Keratinocyte (primary cell): ENCODE measurements at regions not wholly inside any gene's neighbourhood (a gene's known extent, or its start where the extent isn't known, plus 50 kb on each side); places are given as distances from the start of the nearest gene placed in this dataset.

Experiments
- DNase-seq: peaks from one replicate; pipeline ENCODE4 v3.0.0-alpha.2; 2011; ENCODE audit warnings: low read depth, missing footprints, low spot score
- FAIRE-seq: peaks from 2 replicates; lab custom pipeline; 2011; peaks lifted over from hg19 to GRCh38; lab: Jason Lieb, UNC
- H2AFZ ChIP-seq: 2 replicates; pipeline ENCODE4 v1.6.0; 2012; ENCODE audit warnings: low read length, control low read depth, inconsistent platforms; ENCODE audit not compliant: control insufficient read depth
- H3K27ac ChIP-seq: 2 replicates; pipeline ENCODE4 v1.5.1; 2011; ENCODE audit warnings: low read length; ENCODE audit not compliant: control insufficient read depth, insufficient read depth
- H3K27me3 ChIP-seq: 3 replicates; pipeline ENCODE4 v1.6.0; 2011; ENCODE audit warnings: low read length; ENCODE audit not compliant: control insufficient read depth, insufficient read depth; ENCODE audit errors: extremely low read depth
- H3K36me3 ChIP-seq, 2 experiments: 2 replicates in 1 of 2; 3 replicates in 1 of 2; pipeline ENCODE4 v1.5.1; 2011; ENCODE audit warnings: low read length in 2 of 2, mild to moderate bottlenecking in 1 of 2; ENCODE audit not compliant: control insufficient read depth in 2 of 2, insufficient read depth in 2 of 2; ENCODE audit errors: extremely low read depth in 1 of 2
- H3K4me1 ChIP-seq: 3 replicates; pipeline ENCODE4 v1.5.1; 2011; ENCODE audit warnings: low read length; ENCODE audit not compliant: control insufficient read depth, insufficient read depth; ENCODE audit errors: extremely low read depth
- H3K4me2 ChIP-seq: 3 replicates; pipeline ENCODE4 v1.6.0; 2011; ENCODE audit warnings: low read depth, low read length; ENCODE audit not compliant: control insufficient read depth, insufficient read depth; ENCODE audit errors: extremely low read depth
- H3K4me3 ChIP-seq, 3 experiments: fragments of 200-600 bp in 1 of 3; sonication (generic) in 1 of 3; 2 replicates in 2 of 3; 3 replicates in 1 of 3; pipeline ENCODE4 v1.5.1; 2011 to 2016; ENCODE audit warnings: low read length in 3 of 3, mild to moderate bottlenecking in 3 of 3, control low read depth in 2 of 3, inconsistent platforms in 1 of 3, low read depth in 1 of 3, mixed read lengths in 1 of 3, mixed run types in 1 of 3, moderate library complexity in 1 of 3; ENCODE audit not compliant: control insufficient read depth in 2 of 3, insufficient read depth in 2 of 3; ENCODE audit errors: extremely low read depth in 1 of 3
- H3K79me2 ChIP-seq: 2 replicates; pipeline ENCODE4 v1.6.0; 2012; ENCODE audit warnings: low read length; ENCODE audit not compliant: control insufficient read depth, insufficient read depth
- H3K9ac ChIP-seq: 3 replicates; pipeline ENCODE4 v1.6.0; 2011; ENCODE audit warnings: low read length; ENCODE audit not compliant: control insufficient read depth, insufficient read depth; ENCODE audit errors: extremely low read depth
- H3K9me1 ChIP-seq: 3 replicates; pipeline ENCODE4 v1.6.0; 2011; ENCODE audit warnings: low read length; ENCODE audit not compliant: control insufficient read depth, insufficient read depth; ENCODE audit errors: extremely low read depth
- H3K9me3 ChIP-seq: 2 replicates; pipeline ENCODE4 v1.5.1; 2012; ENCODE audit warnings: low read depth, low read length; ENCODE audit not compliant: control insufficient read depth
- H4K20me1 ChIP-seq: 3 replicates; pipeline ENCODE4 v1.6.0; 2011; ENCODE audit warnings: low read length; ENCODE audit not compliant: control insufficient read depth, insufficient read depth; ENCODE audit errors: extremely low read depth
- EZH2 ChIP-seq: IDR thresholded peaks from one replicate; pipeline ENCODE4 v1.6.1; 2012; ENCODE audit warnings: inconsistent platforms, mild to moderate bottlenecking, low read length, moderate library complexity
- dilution Hi-C: fragments of 300-500 bp; cut with MboI; formaldehyde crosslinking; loops from one replicate; pipeline ENCODE4 v1.7.0; 2020; ENCODE audit warnings: low sequenced_read_pairs; ENCODE audit not compliant: extremely low pct_ligation_motif_present
- TF ChIP-seq, protein P1 (sequence below), 3 experiments: IDR thresholded peaks in 1 of 3; conservative IDR thresholded peaks in 1 of 3; optimal IDR thresholded peaks in 1 of 3; 2 replicates in 2 of 3; 3 replicates in 1 of 3; pipeline versions ENCODE3 to v1.5.1; 2011; ENCODE audit warnings: low read length in 3 of 3, mild to moderate bottlenecking in 3 of 3, moderate library complexity in 2 of 3, control low read depth in 1 of 3, inconsistent platforms in 1 of 3; ENCODE audit not compliant: insufficient read depth in 2 of 3; ENCODE audit errors: extremely low read depth in 1 of 3

DNA sequence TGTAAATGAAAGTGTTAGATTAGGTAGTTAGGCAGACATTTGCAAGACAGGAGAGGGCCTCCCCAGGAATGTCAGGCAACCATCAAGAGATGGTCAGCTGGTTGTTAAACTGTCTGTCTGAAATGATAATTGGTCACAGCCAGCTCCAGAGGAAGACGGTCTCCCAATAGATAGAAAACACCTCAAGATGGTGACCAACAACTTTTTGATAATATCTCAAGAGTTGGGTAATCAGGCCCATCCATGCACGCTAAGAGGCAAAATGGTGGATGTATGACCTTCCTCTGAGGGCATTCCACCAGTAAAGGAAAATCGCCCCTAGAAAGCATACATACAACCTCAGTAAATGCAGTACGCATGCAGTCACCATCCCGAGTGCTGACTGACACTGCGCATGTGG is 118.2 kb downstream of the MAP3K21 start:
- no peak for FAIRE-seq

DNA sequence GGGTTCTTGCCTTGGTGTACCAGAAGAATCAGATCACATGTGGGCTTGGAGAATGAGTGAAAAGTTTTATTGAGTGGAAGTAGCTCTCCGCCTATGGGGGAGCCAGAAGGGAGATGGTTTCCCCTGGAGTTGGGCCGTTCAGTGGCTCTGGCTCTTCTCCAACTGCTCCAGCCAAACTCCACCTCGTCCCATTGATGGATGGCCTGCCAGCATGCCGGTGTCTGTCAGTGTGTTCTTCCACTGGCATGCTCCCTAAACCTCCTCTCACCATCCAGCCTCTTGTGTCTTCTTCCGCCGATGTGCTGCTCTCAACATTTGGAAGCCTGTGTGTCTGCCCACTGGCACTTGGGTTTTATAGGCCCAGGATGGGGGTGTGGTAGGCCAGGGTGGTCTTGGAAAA is 119.4 kb downstream of the MAP3K21 start:
- dilution Hi-C loops: no loop called here
- Histone ChIP-seq H3K27ac (no peak overlapping the region), H3K9me1 (no peaks in the 10 kb centered on the region), H3K9ac (no peak overlapping the region), H3K36me3 (no peaks in the 10 kb centered on the region), H2AFZ (no peak overlapping the region), H3K79me2 (no peaks in the 10 kb centered on the region), H3K9me3 (no peaks in the 10 kb centered on the region), H4K20me1 (no peaks in the 10 kb centered on the region), H3K4me2 (no peak overlapping the region), H3K4me1 (peaks cover 6% of the 10 kb centered on the region), H3K4me3 (no peak overlapping the region), H3K27me3 (peaks cover 6% of the 10 kb centered on the region)
- TF ChIP-seq, protein P1, sequence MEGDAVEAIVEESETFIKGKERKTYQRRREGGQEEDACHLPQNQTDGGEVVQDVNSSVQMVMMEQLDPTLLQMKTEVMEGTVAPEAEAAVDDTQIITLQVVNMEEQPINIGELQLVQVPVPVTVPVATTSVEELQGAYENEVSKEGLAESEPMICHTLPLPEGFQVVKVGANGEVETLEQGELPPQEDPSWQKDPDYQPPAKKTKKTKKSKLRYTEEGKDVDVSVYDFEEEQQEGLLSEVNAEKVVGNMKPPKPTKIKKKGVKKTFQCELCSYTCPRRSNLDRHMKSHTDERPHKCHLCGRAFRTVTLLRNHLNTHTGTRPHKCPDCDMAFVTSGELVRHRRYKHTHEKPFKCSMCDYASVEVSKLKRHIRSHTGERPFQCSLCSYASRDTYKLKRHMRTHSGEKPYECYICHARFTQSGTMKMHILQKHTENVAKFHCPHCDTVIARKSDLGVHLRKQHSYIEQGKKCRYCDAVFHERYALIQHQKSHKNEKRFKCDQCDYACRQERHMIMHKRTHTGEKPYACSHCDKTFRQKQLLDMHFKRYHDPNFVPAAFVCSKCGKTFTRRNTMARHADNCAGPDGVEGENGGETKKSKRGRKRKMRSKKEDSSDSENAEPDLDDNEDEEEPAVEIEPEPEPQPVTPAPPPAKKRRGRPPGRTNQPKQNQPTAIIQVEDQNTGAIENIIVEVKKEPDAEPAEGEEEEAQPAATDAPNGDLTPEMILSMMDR (optimal IDR thresholded peaks at IDR 0.05 in 1 of 3, IDR thresholded peaks at IDR 0.05 in 1 of 3, conservative IDR thresholded peaks at IDR 0.05 in 1 of 3; ENCODE audit: extremely low read depth in 1 of 3, insufficient read depth in 2 of 3, low read length in 3 of 3): no peak
- no peak for TF ChIP-seq EZH2
- no peak for DNase-seq
- no peak for FAIRE-seq

More for the DNA sequence above, 118.2 kb downstream of the MAP3K21 start:
- no peak overlapping the region for H3K4me3 ChIP-seq
- dilution Hi-C loops: no loop called here
- no peaks in the 10 kb centered on the region for H3K9me1 ChIP-seq
- H2AFZ ChIP-seq: no peak overlapping the region
- TF ChIP-seq, protein P1 (optimal IDR thresholded peaks at IDR 0.05 in 1 of 3, IDR thresholded peaks at IDR 0.05 in 1 of 3, conservative IDR thresholded peaks at IDR 0.05 in 1 of 3; ENCODE audit: extremely low read depth in 1 of 3, insufficient read depth in 2 of 3, low read length in 3 of 3): no peak
- TF ChIP-seq EZH2: no peak
- no peak overlapping the region for H3K27ac ChIP-seq
- no peaks in the 10 kb centered on the region for H3K36me3 ChIP-seq
- H3K4me2 ChIP-seq: no peak overlapping the region
- peaks cover 6% of the 10 kb centered on the region for H3K27me3 ChIP-seq
- H3K79me2 ChIP-seq: no peaks in the 10 kb centered on the region
- no peaks in the 10 kb centered on the region for H4K20me1 ChIP-seq
- H3K9me3 ChIP-seq: no peaks in the 10 kb centered on the region
- no peak for DNase-seq
- no peak overlapping the region for H3K9ac ChIP-seq
- peaks cover 6% of the 10 kb centered on the region for H3K4me1 ChIP-seq
